GM13976 (cell line): ENCODE measurements at regions not wholly inside any gene's neighbourhood (a gene's known extent, or its start where the extent isn't known, plus 50 kb on each side); places are given as distances from the start of the nearest gene placed in this dataset.

Source experiments
- DNase-seq: peaks from one replicate; pipeline ENCODE4 v3.0.0; 2012; ENCODE audit warnings: low spot score
- CTCF ChIP-seq: IDR thresholded peaks from 2 replicates; pipeline ENCODE4 v1.5.1; 2012; ENCODE audit warnings: borderline replicate concordance, mild to moderate bottlenecking; ENCODE audit not compliant: insufficient read depth; ENCODE audit errors: extremely low read depth, missing control alignments, control extremely low read depth
- in situ Hi-C: fragments of 300-500 bp; cut with MboI; formaldehyde crosslinking; loops from one replicate; pipeline ENCODE4 v1.12.0; 2022; ENCODE audit warnings: low sequenced_read_pairs, mixed read lengths, inconsistent platforms; ENCODE audit not compliant: unreplicated experiment

- in situ Hi-C loops, result no loop called here
- no peak for DNase-seq
- TF ChIP-seq CTCF, result no peak
Observed at GRCh38 chr10:106392778-106393177, 771.7 kb downstream of the SORCS1 start.

DNA sequence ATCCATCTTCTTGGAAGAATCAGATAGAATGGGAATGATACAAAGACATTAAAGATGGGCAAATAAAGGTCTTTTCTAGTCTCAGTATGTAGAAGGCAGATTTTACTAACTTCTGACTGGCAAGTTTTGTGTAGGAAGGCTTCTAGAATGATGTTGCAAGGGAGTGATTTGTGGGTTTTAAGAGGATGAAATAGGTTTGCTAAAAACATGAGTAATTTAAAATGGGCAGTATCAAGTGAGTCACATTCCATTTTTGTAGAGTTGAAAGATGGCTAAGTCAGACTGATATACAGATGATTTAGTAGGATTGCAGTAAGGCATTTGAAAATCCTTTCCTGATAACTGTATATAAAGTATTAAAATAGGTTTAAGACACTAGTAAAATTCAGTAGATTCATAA is 777.4 kb downstream of the SORCS1 start:
- TF ChIP-seq CTCF, result no peak
- DNase-seq, result no peak
- in situ Hi-C loops, result no loop called here

DNA sequence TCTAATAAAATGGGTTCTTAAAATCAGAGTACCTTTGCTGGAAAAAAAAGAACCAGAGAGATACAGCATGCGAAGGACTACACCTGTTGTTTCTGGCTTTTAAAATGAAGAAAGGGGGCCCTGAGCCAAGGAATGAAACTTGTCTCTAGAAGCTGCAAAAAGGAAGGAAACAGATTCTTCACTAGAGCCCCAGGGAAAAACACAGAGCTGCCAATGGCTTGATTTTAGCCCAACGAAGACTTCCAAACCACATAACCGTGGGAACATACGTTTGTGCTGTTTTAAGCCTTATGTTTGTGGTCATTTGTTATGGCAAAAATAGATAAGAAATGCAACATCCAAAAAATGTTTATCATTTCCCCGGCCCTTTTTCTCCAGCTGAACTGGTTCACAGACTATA is 780.0 kb downstream of the SORCS1 start:
- TF ChIP-seq CTCF, result no peak
- in situ Hi-C loops, result no loop called here
- DNase-seq, result no peak

- in situ Hi-C loops, result no loop called here
- no peak for DNase-seq
- no peak for TF ChIP-seq CTCF
Observed at GRCh38 chr10:106380706-106381105, 783.8 kb downstream of the SORCS1 start.

- no peak for TF ChIP-seq CTCF
- in situ Hi-C loops, result no loop called here
- DNase-seq, result no peak
Observed at GRCh38 chr10:106378251-106378650, 786.3 kb downstream of the SORCS1 start.

DNA sequence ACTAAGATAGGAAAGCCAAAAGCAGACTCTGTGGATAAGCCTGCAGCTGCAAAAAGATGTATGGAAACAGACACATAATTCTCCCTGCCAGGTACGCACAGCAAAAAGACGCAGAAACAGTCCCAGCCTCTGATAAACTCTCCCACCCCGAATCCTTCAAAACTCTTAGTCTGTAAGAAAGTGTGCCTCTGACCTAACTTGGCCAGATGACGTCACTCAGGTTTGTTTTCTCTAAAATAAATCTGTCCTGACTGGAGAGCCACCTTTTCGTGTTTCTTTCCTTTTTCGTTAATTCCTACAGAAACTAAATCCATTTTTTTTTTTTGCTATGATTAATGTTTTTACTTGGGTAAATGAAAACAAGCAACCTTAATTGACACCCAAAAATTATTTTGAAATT is 793.8 kb downstream of the SORCS1 start:
- in situ Hi-C loops, result no loop called here
- no peak for TF ChIP-seq CTCF
- DNase-seq, result no peak

DNA sequence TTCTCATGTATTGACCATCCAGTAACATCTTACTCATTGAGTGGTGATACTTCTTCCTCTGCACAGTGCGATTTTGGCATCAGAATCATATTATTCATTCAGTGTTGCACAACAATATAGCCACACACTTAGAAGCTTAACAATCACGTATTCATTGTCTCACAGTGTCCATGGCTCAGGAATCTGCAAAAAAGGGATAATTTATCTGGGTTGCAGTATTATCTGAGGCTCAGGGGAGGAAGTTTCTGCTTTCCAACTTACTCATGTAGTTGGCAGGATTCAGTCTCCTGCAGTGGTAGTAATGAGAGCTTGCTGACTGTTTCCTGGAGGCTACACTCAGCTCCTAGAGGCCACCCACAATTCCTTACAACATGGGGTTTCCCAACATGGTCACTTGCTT is 803.6 kb downstream of the SORCS1 start:
- TF ChIP-seq CTCF, result no peak
- DNase-seq, result no peak
- in situ Hi-C loops, result no loop called here
